ENCODE measurements at regions not wholly inside any gene's neighbourhood (a gene's known extent, or its start where the extent isn't known, plus 50 kb on each side); places are given as distances from the start of the nearest gene placed in this dataset.
"Not testable (repeated sequence)": the region's sequence is repeated elsewhere in the genome, so short reads cannot be mapped to it uniquely, and the experiment has no call there.

- DNase-seq: no peak
Measured at GRCh38 chr2:2919574-2920365, 457.8 kb downstream of the EIPR1 start.

- DNase-seq: no peak
Measured at GRCh38 chr2:2919026-2919425, 458.6 kb downstream of the EIPR1 start.

GRCh38 chr2:2916621-2917020 is 461.0 kb downstream of the EIPR1 start:
- no peak for DNase-seq

GRCh38 chr2:2914252-2914651 is 463.4 kb downstream of the EIPR1 start:
- no peak for DNase-seq

GRCh38 chr2:2913601-2914120 is 464.0 kb downstream of the EIPR1 start:
- no peak for DNase-seq

GRCh38 chr2:2912731-2913130 is 464.9 kb downstream of the EIPR1 start:
- DNase-seq: no peak

- DNase-seq: no peak
Measured at GRCh38 chr2:2912293-2912692, 465.3 kb downstream of the EIPR1 start.

GRCh38 chr2:2910259-2910658 is 467.4 kb downstream of the EIPR1 start:
- DNase-seq: no peak

- no peak for DNase-seq
Measured at GRCh38 chr2:2909086-2910035, 468.3 kb downstream of the EIPR1 start.

- no peak for DNase-seq
Measured at GRCh38 chr2:2906091-2906490, 471.5 kb downstream of the EIPR1 start.

GRCh38 chr2:2904721-2905350 is 472.8 kb downstream of the EIPR1 start:
- no peak for DNase-seq

- no peak for DNase-seq
Measured at GRCh38 chr2:2902547-2903281, 474.9 kb downstream of the EIPR1 start.

GRCh38 chr2:2901384-2902345 is 476.0 kb downstream of the EIPR1 start:
- DNase-seq: no peak

GRCh38 chr2:2899826-2900225 is 477.8 kb downstream of the EIPR1 start:
- no peak for DNase-seq

- no peak for DNase-seq
Measured at GRCh38 chr2:2898744-2899143, 478.9 kb downstream of the EIPR1 start.

- DNase-seq: no peak
Measured at GRCh38 chr2:2896643-2897042, 481.0 kb downstream of the EIPR1 start.

- DNase-seq: no peak
Measured at GRCh38 chr2:2896011-2896410, 481.6 kb downstream of the EIPR1 start.

GRCh38 chr2:2894011-2894410 is 483.6 kb downstream of the EIPR1 start:
- DNase-seq: not testable (repeated sequence)

- DNase-seq: no peak
Measured at GRCh38 chr2:2892892-2893291, 484.7 kb downstream of the EIPR1 start.

GRCh38 chr2:2892378-2892777 is 485.2 kb downstream of the EIPR1 start:
- DNase-seq: no peak

- DNase-seq: no peak
Measured at GRCh38 chr2:2890901-2891300, 486.7 kb downstream of the EIPR1 start.

Data from NCI-H1105 (cell line).